OCI-LY3 (cell line): ENCODE measurements at regions not wholly inside any gene's neighbourhood (a gene's known extent, or its start where the extent isn't known, plus 50 kb on each side); places are given as distances from the start of the nearest gene placed in this dataset.

ENCODE experiments used
- H2AFZ ChIP-seq: fragments of 200-600, 300-600 bp; shearing (Covaris generic); 2 replicates; pipeline ENCODE4 v1.6.0; 2014; ENCODE audit warnings: antibody characterized with exemption, low read depth, low read length
- H3K27ac ChIP-seq: fragments of 200-600, 300-600 bp; sonication (generic); 2 replicates; pipeline ENCODE4 v1.5.1; 2014; ENCODE audit warnings: mild to moderate bottlenecking, low read length, moderate library complexity, mixed read lengths
- H3K27me3 ChIP-seq: fragments of 200-600, 300-600 bp; sonication (generic); 2 replicates; pipeline ENCODE4 v1.6.1; 2014; ENCODE audit warnings: low read depth, low read length, mixed read lengths
- H3K36me3 ChIP-seq: fragments of 200-600, 300-600 bp; sonication (generic); replicated peaks from 2 replicates; pipeline ENCODE3; 2014; ENCODE audit warnings: low read depth, low read length, mixed read lengths
- H3K4me1 ChIP-seq: fragments of 300-600, 200-600 bp; sonication (generic); 2 replicates; pipeline ENCODE4 v1.6.1; 2014; ENCODE audit warnings: low read length, mixed read lengths
- H3K4me2 ChIP-seq: fragments of 200-600, 300-600 bp; sonication (generic); 2 replicates; pipeline ENCODE4 v1.6.1; 2014; ENCODE audit warnings: low read length, mixed read lengths
- H3K4me3 ChIP-seq: fragments of 300-600, 200-600 bp; sonication (generic); 2 replicates; pipeline ENCODE4 v1.5.1; 2014; ENCODE audit warnings: antibody characterized with exemption, mild to moderate bottlenecking, low read length, moderate library complexity
- H3K79me2 ChIP-seq: fragments of 300-600, 200-600 bp; shearing (Covaris generic); 2 replicates; pipeline ENCODE4 v1.6.1; 2014; ENCODE audit warnings: mild to moderate bottlenecking, low read length, mixed read lengths
- H3K9ac ChIP-seq: fragments of 300-600, 200-600 bp; shearing (Covaris generic); 2 replicates; pipeline ENCODE4 v1.6.0; 2014; ENCODE audit warnings: mild to moderate bottlenecking, low read length, moderate library complexity
- H3K9me3 ChIP-seq: fragments of 200-600, 300-600 bp; shearing (Covaris generic); 2 replicates; pipeline ENCODE4 v1.6.1; 2014; ENCODE audit warnings: low read length, mixed read lengths; ENCODE audit not compliant: insufficient read depth
- H4K20me1 ChIP-seq: fragments of 200-600, 300-600 bp; sonication (generic); 2 replicates; pipeline ENCODE4 v1.6.1; 2016; ENCODE audit warnings: low read length, mixed read lengths; ENCODE audit not compliant: insufficient read depth
- CTCF ChIP-seq: fragments of 200-600, 300-600 bp; sonication (generic); IDR thresholded peaks from 2 replicates; pipeline ENCODE4 v1.5.1; 2014; ENCODE audit warnings: antibody characterized with exemption, low read length, low read depth
- EZH2phosphoT487 ChIP-seq: fragments of 200-600 bp; shearing (Covaris generic); IDR thresholded peaks from 2 replicates; pipeline ENCODE4 v1.6.1; 2018; ENCODE audit warnings: antibody characterized with exemption, mixed run types, low read depth

GRCh38 chr20:21583486-21584168, 69.8 kb upstream of the NKX2-2 start:
- no peak for TF ChIP-seq EZH2phosphoT487
- no peak for TF ChIP-seq CTCF
- H3K27ac ChIP-seq, result no peak overlapping the region

GRCh38 chr20:21577551-21577950, 63.7 kb upstream of the NKX2-2 start:
- Histone ChIP-seq H3K36me3 (no peaks in the 10 kb centered on the region), H2AFZ (no peak overlapping the region), H3K4me2 (no peak overlapping the region), H3K9ac (no peak overlapping the region), H3K79me2 (no peaks in the 10 kb centered on the region), H3K27me3 (peaks cover 68% of the 10 kb centered on the region), H4K20me1 (no peaks in the 10 kb centered on the region), H3K9me3 (no peaks in the 10 kb centered on the region), H3K4me3 (no peak overlapping the region), H3K4me1 (no peaks in the 10 kb centered on the region), H3K27ac (no peak overlapping the region)
- TF ChIP-seq EZH2phosphoT487, result no peak
- no peak for TF ChIP-seq CTCF

More at GRCh38 chr20:21583486-21584168, 69.8 kb upstream of the NKX2-2 start:
- Histone ChIP-seq H4K20me1 (no peaks in the 10 kb centered on the region), H2AFZ (no peak overlapping the region), H3K9me3 (no peaks in the 10 kb centered on the region), H3K9ac (no peak overlapping the region), H3K4me3 (no peak overlapping the region), H3K4me1 (no peaks in the 10 kb centered on the region), H3K27me3 (peaks cover 62% of the 10 kb centered on the region), H3K4me2 (no peak overlapping the region), H3K36me3 (no peaks in the 10 kb centered on the region), H3K79me2 (no peaks in the 10 kb centered on the region)

GRCh38 chr20:21575981-21576740, 62.3 kb upstream of the NKX2-2 start:
- Histone ChIP-seq H3K79me2 (no peaks in the 10 kb centered on the region), H3K4me2 (no peak overlapping the region), H3K27me3 (peaks cover 63% of the 10 kb centered on the region), H3K4me3 (no peak overlapping the region), H3K4me1 (peaks cover under 1% of the 10 kb centered on the region), H2AFZ (no peak overlapping the region), H3K36me3 (no peaks in the 10 kb centered on the region), H3K9me3 (no peaks in the 10 kb centered on the region), H3K27ac (no peak overlapping the region), H4K20me1 (no peaks in the 10 kb centered on the region), H3K9ac (no peak overlapping the region)
- TF ChIP-seq CTCF (no peak), EZH2phosphoT487 (no peak)

- no peaks in the 10 kb centered on the region for H4K20me1 ChIP-seq
- no peaks in the 10 kb centered on the region for H3K36me3 ChIP-seq
- H2AFZ ChIP-seq, result no peak overlapping the region
- peaks cover 5% of the 10 kb centered on the region for H3K4me1 ChIP-seq
- peaks cover 62% of the 10 kb centered on the region for H3K27me3 ChIP-seq
- no peak overlapping the region for H3K4me2 ChIP-seq
- no peak overlapping the region for H3K4me3 ChIP-seq
- H3K27ac ChIP-seq, result no peak overlapping the region
- TF ChIP-seq CTCF, result no peak
- TF ChIP-seq EZH2phosphoT487, result no peak
- no peak overlapping the region for H3K9ac ChIP-seq
- no peaks in the 10 kb centered on the region for H3K9me3 ChIP-seq
- H3K79me2 ChIP-seq, result no peaks in the 10 kb centered on the region
Observed at GRCh38 chr20:21575167-21575566, 61.3 kb upstream of the NKX2-2 start.
